COLO668 (cell line): ENCODE measurements at regions not wholly inside any gene's neighbourhood (a gene's known extent, or its start where the extent isn't known, plus 50 kb on each side); places are given as distances from the start of the nearest gene placed in this dataset.

ENCODE experiments used
- DNase-seq: peaks from one replicate; lab custom pipeline; 2025; ENCODE audit not compliant: unreplicated experiment; lab: John Stamatoyannopoulos, UW

DNA sequence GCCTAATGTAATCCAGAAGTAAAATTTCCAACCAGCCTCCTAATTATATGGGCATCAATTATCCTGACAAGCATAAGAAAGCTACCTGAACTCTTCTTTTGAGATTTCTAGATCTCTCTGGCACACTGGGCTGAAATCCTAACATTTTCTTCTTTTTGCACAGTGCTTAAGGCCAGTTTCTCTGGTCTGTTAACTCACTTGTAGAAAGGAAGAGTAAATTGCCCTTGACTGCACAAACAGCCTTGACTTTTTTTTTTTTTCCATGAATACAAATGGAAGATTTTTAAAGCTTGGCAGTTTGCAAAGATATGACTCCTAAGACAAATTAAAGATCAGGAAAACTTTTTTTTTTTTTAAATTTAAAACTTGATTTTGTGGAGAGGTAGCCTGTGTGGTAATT, 291.2 kb upstream of the MON1B start:
- DNase-seq = no peak

- DNase-seq = no peak
Observed at GRCh38 chr16:76900285-76901263, 290.4 kb upstream of the MON1B start.

GRCh38 chr16:76906552-76906951, 284.4 kb upstream of the MON1B start:
- no peak for DNase-seq

DNA sequence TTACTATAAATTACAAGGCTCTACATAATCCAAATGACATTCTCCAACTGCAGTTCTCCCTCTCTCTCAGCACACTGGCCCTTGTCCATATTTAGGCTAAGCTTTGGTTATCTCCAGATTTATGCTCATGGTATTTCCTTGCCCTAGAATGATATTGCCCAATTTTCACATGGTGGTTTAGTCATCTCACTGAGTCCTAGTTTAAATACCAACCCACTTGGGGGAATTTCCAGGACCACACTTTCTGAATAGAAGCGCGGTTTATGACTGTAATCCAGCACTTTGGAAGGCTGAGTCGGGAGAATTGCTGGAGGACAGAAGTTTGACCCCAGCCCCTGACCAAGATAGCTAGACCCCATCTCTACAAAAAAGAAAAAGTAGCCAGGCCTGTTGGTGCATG, 280.1 kb upstream of the MON1B start:
- no peak for DNase-seq

DNA sequence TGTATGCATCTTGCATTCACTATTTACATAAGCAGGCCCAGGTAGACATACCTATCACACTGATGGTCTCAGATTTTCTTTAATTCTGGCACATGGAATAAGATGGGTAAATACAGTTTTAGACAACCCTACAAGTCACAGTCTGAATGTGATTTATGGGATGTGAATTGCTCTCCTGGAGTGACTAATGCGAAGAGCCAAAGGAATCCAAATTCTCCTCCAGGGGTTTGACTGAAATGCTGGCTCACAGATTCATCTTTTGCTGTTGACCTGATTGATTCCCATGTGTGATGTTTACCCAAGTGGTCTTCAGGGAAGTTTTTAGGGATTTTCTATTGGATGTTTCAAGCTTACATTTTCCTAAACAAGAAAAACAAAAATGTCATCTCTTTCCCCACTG, 277.9 kb upstream of the MON1B start:
- no peak for DNase-seq

GRCh38 chr16:76926042-76926441, 264.9 kb upstream of the MON1B start:
- no peak for DNase-seq

DNA sequence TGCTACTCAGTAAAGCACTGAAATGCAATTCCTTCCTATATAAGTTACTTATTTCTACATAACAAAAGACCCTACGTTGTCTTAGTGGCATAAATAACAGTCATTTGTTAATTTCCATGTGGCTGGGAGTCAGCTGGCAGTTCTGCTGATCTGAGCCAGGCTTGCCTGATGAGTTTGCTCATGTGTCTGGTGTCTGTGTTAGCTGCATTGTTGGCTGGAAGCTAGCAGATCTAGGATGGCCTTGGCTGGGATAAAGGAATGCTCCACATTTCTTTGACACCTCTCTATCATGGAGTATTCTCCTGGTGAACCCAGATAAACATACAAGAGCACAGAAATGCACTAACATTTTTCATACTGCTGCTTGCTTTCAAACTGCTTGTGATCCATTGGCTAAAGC, 264.4 kb upstream of the MON1B start:
- no peak for DNase-seq

DNA sequence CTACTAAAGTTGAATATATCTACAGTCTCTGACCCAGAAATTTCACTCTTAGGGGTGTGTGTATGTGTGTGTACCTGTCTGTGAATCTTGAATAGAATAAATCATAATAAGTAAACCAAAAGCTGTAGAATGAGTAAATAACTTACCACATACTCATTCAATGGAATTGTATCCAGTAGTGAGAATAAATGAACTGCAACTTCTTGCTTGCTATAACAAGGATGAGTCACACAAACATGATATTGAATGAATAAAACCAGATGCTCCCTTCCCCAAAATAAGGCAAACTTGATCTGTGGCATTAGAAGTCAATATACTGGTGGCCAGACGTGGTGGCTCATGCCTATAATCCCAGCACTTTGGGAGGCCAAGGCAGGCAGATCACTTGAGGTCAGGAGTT, 259.8 kb upstream of the MON1B start:
- no peak for DNase-seq

DNA sequence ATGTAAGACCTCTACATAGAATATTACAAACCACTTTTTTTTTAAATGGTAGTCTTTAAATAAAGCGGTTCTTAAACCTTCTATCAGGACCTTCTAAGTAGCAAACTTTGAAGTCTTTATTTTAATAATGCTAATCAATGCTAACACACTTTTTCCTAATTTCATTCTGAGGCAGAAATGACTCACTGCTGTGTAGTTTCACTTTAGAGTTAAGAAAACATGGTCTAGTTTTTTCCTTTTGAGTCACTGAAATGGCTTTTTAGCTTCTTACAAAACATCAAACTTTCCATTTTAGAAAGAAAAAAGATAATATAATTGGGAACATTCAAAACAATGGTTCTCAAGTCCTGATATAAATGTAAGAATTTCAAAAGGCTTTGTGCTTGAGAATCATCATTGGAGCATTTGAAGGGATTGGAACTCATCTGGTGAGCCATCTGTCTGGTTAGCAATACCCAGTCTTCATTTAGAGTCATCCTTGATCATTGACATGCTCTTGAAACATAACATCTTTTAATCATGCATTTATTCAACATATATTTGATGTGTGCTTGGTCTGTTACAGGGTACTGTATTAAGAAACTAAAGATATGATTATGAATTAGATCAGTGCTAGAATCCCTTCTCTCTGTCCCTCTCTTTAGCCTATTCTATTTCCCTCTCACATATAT, 258.3 kb upstream of the MON1B start:
- no peak for DNase-seq

DNA sequence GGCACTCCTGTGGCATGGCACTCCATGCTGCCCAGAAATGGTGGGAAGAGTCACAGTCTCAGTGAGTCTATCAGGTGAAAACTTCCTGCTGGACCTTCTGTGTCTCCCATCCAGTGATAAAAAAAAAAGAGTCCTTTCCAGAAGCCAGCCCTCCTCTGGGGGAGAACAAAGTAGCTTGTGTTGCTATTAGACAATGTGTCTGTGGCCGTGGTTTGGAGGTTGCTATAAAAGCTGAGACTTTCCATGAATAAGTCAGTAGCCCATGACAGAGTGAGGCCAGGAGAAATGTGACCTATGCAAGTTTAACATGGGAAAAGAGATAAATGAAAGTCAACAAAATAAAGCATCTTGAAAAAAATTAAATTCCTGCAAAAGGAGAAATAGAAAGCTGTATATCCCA, 250.7 kb upstream of the MON1B start:
- no peak for DNase-seq

- DNase-seq = no peak
Observed at GRCh38 chr16:76941113-76941512, 249.9 kb upstream of the MON1B start.

- no peak for DNase-seq
Observed at GRCh38 chr16:76942089-76942488, 248.9 kb upstream of the MON1B start.

GRCh38 chr16:76943921-76944320, 247.1 kb upstream of the MON1B start:
- DNase-seq = no peak

GRCh38 chr16:76946879-76947278, 244.1 kb upstream of the MON1B start:
- DNase-seq = no peak

GRCh38 chr16:76947749-76948148, 243.2 kb upstream of the MON1B start:
- no peak for DNase-seq

- DNase-seq = no peak
Observed at GRCh38 chr16:76955629-76956028, 235.4 kb upstream of the MON1B start.

DNA sequence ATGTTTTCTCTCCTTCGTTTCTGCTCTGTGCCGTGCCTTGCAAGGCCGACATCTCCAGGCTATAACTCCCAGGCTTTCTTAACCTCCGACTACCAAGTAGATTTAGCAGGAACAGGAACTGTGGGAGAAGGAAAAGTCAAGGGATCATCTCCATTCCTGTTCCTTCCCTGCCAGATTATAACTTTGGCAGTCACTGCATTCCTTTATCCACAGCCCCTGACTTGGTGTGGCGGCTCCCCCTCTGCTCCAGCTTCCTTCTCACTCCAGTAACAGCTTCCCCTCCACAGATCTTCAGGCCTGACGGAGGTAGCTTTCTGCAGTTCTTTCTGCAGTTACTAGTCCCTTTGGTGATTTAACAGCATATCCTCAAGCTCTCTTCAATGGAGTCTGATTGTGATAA, 234.6 kb upstream of the MON1B start:
- no peak for DNase-seq

DNA sequence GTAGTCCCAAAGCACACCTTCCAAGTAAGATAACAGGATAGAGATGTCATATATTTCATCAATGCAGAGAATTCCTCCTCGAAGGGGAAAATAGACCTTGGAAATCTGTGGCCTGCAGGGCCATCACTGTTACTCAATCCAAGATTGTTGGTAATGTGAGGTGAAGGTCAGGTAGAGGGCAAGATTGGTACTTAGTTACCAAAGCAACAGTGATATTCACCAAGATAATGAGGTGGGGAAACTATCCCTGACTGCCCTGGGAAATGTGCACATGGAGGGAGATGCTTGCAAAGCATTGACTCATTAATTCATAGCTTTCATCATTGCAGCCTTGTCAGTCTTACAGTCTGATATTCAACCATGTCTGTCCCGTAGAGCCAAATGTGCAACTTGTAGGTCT, 234.1 kb upstream of the MON1B start:
- no peak for DNase-seq

GRCh38 chr16:76959166-76959565, 231.8 kb upstream of the MON1B start:
- no peak for DNase-seq

DNA sequence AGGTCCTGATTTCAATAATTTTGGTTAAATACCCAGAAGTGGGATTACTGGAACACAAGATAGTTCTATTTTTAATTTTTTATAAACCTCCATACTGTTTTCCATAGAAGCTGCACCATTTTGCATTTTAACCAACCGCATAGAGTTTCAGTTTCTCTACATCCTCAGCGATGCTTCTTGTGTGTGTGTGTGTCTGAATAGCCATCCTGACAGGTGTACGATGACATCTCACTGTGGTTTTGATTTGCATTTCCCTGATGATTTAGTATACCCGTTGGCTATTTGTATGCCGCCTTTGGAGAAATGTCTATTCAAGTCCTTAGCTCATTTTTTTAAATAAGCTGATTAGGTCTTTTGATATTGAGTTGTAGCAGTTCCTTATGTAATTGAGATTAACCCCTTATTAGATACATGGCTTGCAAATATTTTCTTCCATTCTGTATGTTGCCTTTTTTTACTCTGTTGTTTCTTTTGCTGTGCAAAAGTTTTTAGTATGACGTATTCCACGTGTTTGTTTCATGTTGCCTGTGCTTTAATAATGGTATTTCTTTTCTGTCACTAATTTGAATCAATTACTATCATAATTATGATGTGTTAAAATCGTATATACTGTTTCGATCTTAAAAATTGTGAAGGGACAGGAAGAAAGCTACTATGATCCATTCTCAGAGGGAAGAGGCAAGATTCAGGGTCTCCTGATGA, 227.2 kb upstream of the MON1B start:
- DNase-seq = no peak

- DNase-seq = no peak
Observed at GRCh38 chr16:76964464-76965154, 226.4 kb upstream of the MON1B start.
